IMR-90 (cell line): ENCODE measurements at regions not wholly inside any gene's neighbourhood (a gene's known extent, or its start where the extent isn't known, plus 50 kb on each side); places are given as distances from the start of the nearest gene placed in this dataset.

Experiments used
- ATAC-seq: fragments of 200-7000 bp; cut with Tn5 transposase; 2 replicates; pipeline ENCODE4 v1.9.1; 2020; ENCODE audit warnings: low read depth, mild to moderate bottlenecking, moderate library complexity
- BruUV-seq: library from RNA; stranded (reverse); fragments of 400-500 nt; replicated peaks from 2 replicates; lab custom pipeline; 2021; lab: Mats Ljungman, UMichigan
- CTCF ChIA-PET: fragments of 300-600 bp; formaldehyde crosslinking; extraction: SDS; loops from one replicate; lab custom pipeline; 2021; ENCODE audit warnings: antibody characterized with exemption; lab: Yijun Ruan, JAX
- POLR2A ChIA-PET: fragments of 300-600 bp; sonication (Branson Sonifier 250); formaldehyde crosslinking; loops from one replicate; lab custom pipeline; 2022; ENCODE audit warnings: antibody characterized with exemption; ENCODE audit not compliant: unreplicated experiment; lab: Charles Lee
- DNase-seq: peaks from one replicate; pipeline ENCODE4 v3.0.0; 2013
- H2AFZ ChIP-seq: replicated peaks from 2 replicates; pipeline ENCODE3; 2013; ENCODE audit warnings: low read length, mild to moderate bottlenecking; ENCODE audit not compliant: poor library complexity
- H2AK5ac ChIP-seq: 2 replicates; pipeline ENCODE4 v1.6.1; 2013; ENCODE audit warnings: low read depth, low read length, inconsistent platforms
- H2AK9ac ChIP-seq: replicated peaks from 2 replicates; pipeline ENCODE3; 2013; ENCODE audit warnings: mild to moderate bottlenecking, low read depth, low read length, moderate library complexity; ENCODE audit not compliant: poor library complexity
- H2BK120ac ChIP-seq: 2 replicates; pipeline ENCODE4 v1.6.1; 2013; ENCODE audit warnings: low read depth, low read length, inconsistent platforms
- H2BK15ac ChIP-seq: 3 replicates; pipeline ENCODE4 v1.6.1; 2013; ENCODE audit warnings: low read depth, low read length, inconsistent platforms
- H2BK20ac ChIP-seq: 2 replicates; pipeline ENCODE4 v1.6.1; 2013; ENCODE audit warnings: low read depth, mild to moderate bottlenecking, inconsistent platforms, low read length, moderate library complexity
- H2BK5ac ChIP-seq: 2 replicates; pipeline ENCODE4 v1.6.1; 2013; ENCODE audit warnings: mild to moderate bottlenecking, low read depth, low read length, inconsistent platforms; ENCODE audit not compliant: poor library complexity, severe bottlenecking
- H3K14ac ChIP-seq: replicated peaks from 2 replicates; pipeline ENCODE4 v1.6.1; 2013; ENCODE audit warnings: low read depth, low read length, inconsistent platforms
- H3K18ac ChIP-seq: 2 replicates; pipeline ENCODE4 v1.6.1; 2013; ENCODE audit warnings: low read depth, low read length, control low read depth
- H3K23ac ChIP-seq: 2 replicates; pipeline ENCODE4 v1.6.1; 2013; ENCODE audit warnings: low read depth, low read length, inconsistent platforms
- H3K27ac ChIP-seq: 2 replicates; pipeline ENCODE4 v1.5.1; 2013; ENCODE audit warnings: mild to moderate bottlenecking, control low read depth, low read length; ENCODE audit not compliant: insufficient read depth
- H3K27me3 ChIP-seq: 2 replicates; pipeline ENCODE4 v1.6.1; 2013; ENCODE audit warnings: low read length; ENCODE audit not compliant: control insufficient read depth, insufficient read depth
- H3K36me3 ChIP-seq: 2 replicates; pipeline ENCODE4 v1.6.1; 2013; ENCODE audit warnings: low read length, mixed read lengths; ENCODE audit not compliant: control insufficient read depth, insufficient read depth
- H3K4ac ChIP-seq: 2 replicates; pipeline ENCODE4 v1.6.1; 2013; ENCODE audit warnings: low read depth, low read length, inconsistent platforms
- H3K4me1 ChIP-seq: 2 replicates; pipeline ENCODE4 v1.6.1; 2013; ENCODE audit warnings: low read length, mixed read lengths; ENCODE audit not compliant: control insufficient read depth, insufficient read depth
- H3K4me2 ChIP-seq: 2 replicates; pipeline ENCODE4 v1.6.1; 2013; ENCODE audit warnings: low read depth, mild to moderate bottlenecking, control low read depth, low read length, moderate library complexity
- H3K4me3 ChIP-seq: 2 replicates; pipeline ENCODE4 v1.5.1; 2013; ENCODE audit warnings: low read depth, mild to moderate bottlenecking, control low read depth, low read length, moderate library complexity; ENCODE audit not compliant: insufficient read depth
- H3K56ac ChIP-seq: 2 replicates; pipeline ENCODE4 v1.6.1; 2013; ENCODE audit warnings: low read length, inconsistent platforms; ENCODE audit not compliant: insufficient read depth; ENCODE audit errors: extremely low read depth
- H3K79me1 ChIP-seq, 2 experiments: 2 replicates each; pipeline ENCODE4 v1.6.1; 2013; ENCODE audit warnings: low read length in 2 of 2, inconsistent platforms in 1 of 2, low read depth in 1 of 2
- H3K9ac ChIP-seq: 2 replicates; pipeline ENCODE4 v1.6.1; 2013; ENCODE audit warnings: low read depth, low read length, control low read depth
- H3K9me1 ChIP-seq: 2 replicates; pipeline ENCODE4 v1.6.1; 2013; ENCODE audit warnings: low read length, inconsistent platforms; ENCODE audit not compliant: insufficient read depth
- H3K9me3 ChIP-seq: 2 replicates; pipeline ENCODE4 v1.6.1; 2013; ENCODE audit warnings: low read length; ENCODE audit not compliant: control insufficient read depth, insufficient read depth
- H4K20me1 ChIP-seq: 2 replicates; pipeline ENCODE4 v1.6.1; 2013; ENCODE audit warnings: low read length, inconsistent platforms; ENCODE audit not compliant: insufficient read depth
- H4K5ac ChIP-seq: 2 replicates; pipeline ENCODE4 v1.6.1; 2013; ENCODE audit warnings: mild to moderate bottlenecking, low read depth, low read length, control low read depth
- H4K8ac ChIP-seq, 2 experiments: 2 replicates each; pipeline ENCODE4 v1.6.1; 2013; ENCODE audit warnings: low read depth in 2 of 2, low read length in 2 of 2, control low read depth in 1 of 2, inconsistent platforms in 1 of 2
- H4K91ac ChIP-seq: 2 replicates; pipeline ENCODE4 v1.6.1; 2013; ENCODE audit warnings: low read depth, low read length, inconsistent platforms; ENCODE audit not compliant: insufficient read depth
- BHLHE40 ChIP-seq: fragments of 150-350 bp; IDR thresholded peaks from 2 replicates; pipeline ENCODE4 v1.6.1; 2016; ENCODE audit warnings: mild to moderate bottlenecking, low read depth, low read length
- CEBPB ChIP-seq: IDR thresholded peaks from 2 replicates; pipeline ENCODE4 v1.6.1; 2012; ENCODE audit warnings: low read depth, low read length, improper control_type of control experiment
- CHD1 ChIP-seq: IDR thresholded peaks from 2 replicates; pipeline ENCODE4 v1.6.1; 2012; ENCODE audit warnings: low read depth, low read length, improper control_type of control experiment
- CTCF ChIP-seq: conservative IDR thresholded peaks from 2 replicates; pipeline ENCODE4 v1.5.1; 2012; ENCODE audit warnings: mild to moderate bottlenecking, low read depth, low read length, improper control_type of control experiment
- ELK1 ChIP-seq: fragments of 150-350 bp; IDR thresholded peaks from 2 replicates; pipeline ENCODE4 v1.6.1; 2016; ENCODE audit warnings: low read depth, mild to moderate bottlenecking, low read length, moderate library complexity, borderline replicate concordance
- FOS ChIP-seq: fragments of 150-350 bp; IDR thresholded peaks from 2 replicates; pipeline ENCODE4 v1.6.1; 2016; ENCODE audit warnings: low read depth, low read length
- MAFK ChIP-seq: IDR thresholded peaks from 2 replicates; pipeline ENCODE4 v1.6.1; 2012; ENCODE audit warnings: low read depth, low read length, improper control_type of control experiment
- MAZ ChIP-seq: IDR thresholded peaks from 2 replicates; pipeline ENCODE4 v1.6.1; 2012; ENCODE audit warnings: low read depth, mild to moderate bottlenecking, low read length, improper control_type of control experiment, moderate library complexity, borderline replicate concordance
- MXI1 ChIP-seq: IDR thresholded peaks from 2 replicates; pipeline ENCODE4 v1.6.1; 2012; ENCODE audit warnings: low read depth, mild to moderate bottlenecking, low read length, moderate library complexity, borderline replicate concordance
- NFE2L2 ChIP-seq: fragments of 150-350 bp; IDR thresholded peaks from 2 replicates; pipeline ENCODE4 v1.6.1; 2016; ENCODE audit warnings: low read depth, mild to moderate bottlenecking, low read length
- POLR2A ChIP-seq: IDR thresholded peaks from 2 replicates; pipeline ENCODE4 v1.6.1; 2012; ENCODE audit warnings: mild to moderate bottlenecking, low read depth, low read length
- RAD21 ChIP-seq: IDR thresholded peaks from 2 replicates; pipeline ENCODE4 v1.6.1; 2012; ENCODE audit warnings: low read length, improper control_type of control experiment
- RCOR1 ChIP-seq: IDR thresholded peaks from 2 replicates; pipeline ENCODE4 v1.6.1; 2012; ENCODE audit warnings: mild to moderate bottlenecking, low read length, improper control_type of control experiment; ENCODE audit not compliant: insufficient replicate concordance
- RFX5 ChIP-seq: IDR thresholded peaks from 2 replicates; pipeline ENCODE4 v1.8.0; 2012; ENCODE audit warnings: low read depth, mild to moderate bottlenecking, low read length, moderate library complexity
- SMC3 ChIP-seq: fragments of 150-350 bp; IDR thresholded peaks from 2 replicates; pipeline ENCODE4 v1.6.1; 2016; ENCODE audit warnings: low read depth, mild to moderate bottlenecking, antibody characterized with exemption, low read length, moderate library complexity
- WGBS, 2 experiments: methylation state at CpG; one replicate each; pipeline versions ENCODE4 v1.1.5 to v1.1.7; 2013; ENCODE audit warnings: missing lambda C conversion rate in 2 of 2; ENCODE audit not compliant: insufficient read length in 1 of 2; ENCODE audit errors: extremely low coverage in 2 of 2; 5-methylcytosine and 5-hydroxymethylcytosine counted together
- dilution Hi-C: fragments of 300-500 bp; cut with HindIII; formaldehyde crosslinking; loops from one replicate; pipeline ENCODE4 v1.14.3; 2018; ENCODE audit warnings: low sequenced_read_pairs; ENCODE audit not compliant: unreplicated experiment
- in situ Hi-C: fragments of 300-500 bp; cut with MboI; formaldehyde crosslinking; loops from 3 replicates; pipeline ENCODE4 v1.14.3; 2019; ENCODE audit warnings: low sequenced_read_pairs, inconsistent platforms, mixed read lengths
- intact Hi-C: fragments of 100-400 bp; cut with micrococcal nuclease; formaldehyde crosslinking; loops from 2 replicates; pipeline ENCODE4 v1.10.0; 2022
- TF ChIP-seq, protein P1 (sequence below): fragments of 150-350 bp; IDR thresholded peaks from 2 replicates; pipeline ENCODE4 v1.6.1; 2017; ENCODE audit warnings: mild to moderate bottlenecking, antibody characterized with exemption, low read length, low read depth

- H3K23ac ChIP-seq: no peak overlapping the region
- no peak overlapping the region for H3K4me2 ChIP-seq
- ATAC-seq: no peak
- no peak overlapping the region for H3K14ac ChIP-seq
- H2BK120ac ChIP-seq: no peak overlapping the region
- H4K5ac ChIP-seq: no peak overlapping the region
- no peak for DNase-seq
- WGBS, 2 experiments: no CpG with 5 or more reads among the region's 6 CpGs
- no peak overlapping the region for H4K8ac ChIP-seq
- H3K36me3 ChIP-seq: no peaks in the 10 kb centered on the region
- H3K18ac ChIP-seq: no peak overlapping the region
- dilution Hi-C loops (no loop called here), in situ Hi-C loops (no loop called here), intact Hi-C loops (no loop called here)
- H2BK5ac ChIP-seq: no peak overlapping the region
- no TSS peak for BruUV-seq
- no peak overlapping the region for H3K9ac ChIP-seq
- H2AK9ac ChIP-seq: no peak overlapping the region
- TF ChIP-seq BHLHE40 (no peak), MAFK (no peak), POLR2A (no peak), CEBPB (no peak), MXI1 (no peak), SMC3 (no peak), CTCF (no peak), MAZ (no peak), RAD21 (no peak), RCOR1 (no peak), RFX5 (no peak), ELK1 (no peak), CHD1 (no peak), NFE2L2 (no peak), FOS (no peak)
- TF ChIP-seq, protein P1, sequence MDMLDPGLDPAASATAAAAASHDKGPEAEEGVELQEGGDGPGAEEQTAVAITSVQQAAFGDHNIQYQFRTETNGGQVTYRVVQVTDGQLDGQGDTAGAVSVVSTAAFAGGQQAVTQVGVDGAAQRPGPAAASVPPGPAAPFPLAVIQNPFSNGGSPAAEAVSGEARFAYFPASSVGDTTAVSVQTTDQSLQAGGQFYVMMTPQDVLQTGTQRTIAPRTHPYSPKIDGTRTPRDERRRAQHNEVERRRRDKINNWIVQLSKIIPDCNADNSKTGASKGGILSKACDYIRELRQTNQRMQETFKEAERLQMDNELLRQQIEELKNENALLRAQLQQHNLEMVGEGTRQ: no peak
- no peak overlapping the region for H2AK5ac ChIP-seq
- H3K56ac ChIP-seq: no peak overlapping the region
- no peak overlapping the region for H4K91ac ChIP-seq
- H2BK15ac ChIP-seq: no peak overlapping the region
- H2BK20ac ChIP-seq: no peak overlapping the region
- H3K9me3 ChIP-seq: no peaks in the 10 kb centered on the region
- ChIA-PET CTCF (no interaction called here), POLR2A (no interaction called here)
- H3K4me3 ChIP-seq: no peak overlapping the region
- no peaks in the 10 kb centered on the region for H3K9me1 ChIP-seq
- H2AFZ ChIP-seq: no peak overlapping the region
- H3K27me3 ChIP-seq: no peaks in the 10 kb centered on the region
- no peaks in the 10 kb centered on the region for H3K4me1 ChIP-seq
- no peaks in the 10 kb centered on the region for H4K20me1 ChIP-seq
- H3K4ac ChIP-seq: no peak overlapping the region
- no peaks in the 10 kb centered on the region for H3K79me1 ChIP-seq
- no peak overlapping the region for H3K27ac ChIP-seq
Observed at GRCh38 chr4:104743215-104743653, 248.5 kb upstream of the CXXC4 start.
